SK-N-SH (cell line): ENCODE measurements at regions not wholly inside any gene's neighbourhood (a gene's known extent, or its start where the extent isn't known, plus 50 kb on each side); places are given as distances from the start of the nearest gene placed in this dataset.

Source experiments
- CTCF ChIA-PET: fragments of 300-600, 350-600 bp; formaldehyde crosslinking; extraction: SDS; loops from one replicate; lab custom pipeline; 2021; lab: Yijun Ruan, JAX
- POLR2A ChIA-PET: fragments of 350-600 bp; sonication (Branson Sonifier 250); formaldehyde crosslinking; extraction: SDS; loops from one replicate; lab custom pipeline; 2020; ENCODE audit warnings: antibody characterized with exemption, inconsistent platforms; lab: Yijun Ruan, JAX
- DNase-seq: peaks from one replicate; pipeline ENCODE4 v3.0.0; 2012
- H2AFZ ChIP-seq: fragments of 200-600 bp; sonication (generic); 2 replicates; pipeline ENCODE4 v1.8.1; 2016; ENCODE audit warnings: antibody characterized with exemption, mild to moderate bottlenecking, low read depth
- H3F3A ChIP-seq: fragments of 200-600 bp; sonication (generic); replicated peaks from 2 replicates; pipeline ENCODE3; 2016; ENCODE audit warnings: antibody characterized with exemption, mild to moderate bottlenecking; ENCODE audit not compliant: insufficient read depth
- H3K27ac ChIP-seq, 2 experiments: fragments of 200-500 bp in 1 of 2; fragments of 200-600 bp in 1 of 2; sonication (Bioruptor generic) in 1 of 2; sonication (generic), shearing (Covaris generic) in 1 of 2; 2 replicates each; pipeline versions ENCODE4 v1.5.1 to v1.6.1; 2014 to 2016; ENCODE audit warnings: low read depth in 2 of 2, inconsistent platforms in 1 of 2, low read length in 1 of 2, mild to moderate bottlenecking in 1 of 2, mixed read lengths in 1 of 2
- H3K27me3 ChIP-seq: fragments of 200-600 bp; sonication (generic), shearing (Covaris generic); 2 replicates; pipeline ENCODE4 v1.6.1; 2016; ENCODE audit warnings: mixed run types; ENCODE audit not compliant: insufficient read depth
- H3K36me3 ChIP-seq, 2 experiments: fragments of 200-500 bp in 1 of 2; fragments of 200-600 bp in 1 of 2; sonication (Bioruptor generic) in 1 of 2; sonication (generic) in 1 of 2; replicated peaks in 1 of 2; 2 replicates each; pipeline versions ENCODE3 to v1.5.1; 2014 to 2016; ENCODE audit warnings: low read length in 1 of 2, mild to moderate bottlenecking in 1 of 2; ENCODE audit not compliant: insufficient read depth in 2 of 2, control insufficient read depth in 1 of 2
- H3K4me1 ChIP-seq, 2 experiments: fragments of 200-500 bp in 1 of 2; fragments of 200-600 bp in 1 of 2; sonication (Bioruptor generic) in 1 of 2; sonication (generic), shearing (Covaris generic) in 1 of 2; 2 replicates each; pipeline versions ENCODE4 v1.5.1 to v1.6.1; 2014 to 2016; ENCODE audit warnings: low read depth in 1 of 2, low read length in 1 of 2, mixed run types in 1 of 2; ENCODE audit not compliant: insufficient read depth in 2 of 2, control insufficient read depth in 1 of 2
- H3K4me2 ChIP-seq: fragments of 200-600 bp; sonication (generic), shearing (Covaris generic); 2 replicates; pipeline ENCODE4 v1.6.1; 2017; ENCODE audit warnings: mixed run types
- H3K4me3 ChIP-seq, 2 experiments: fragments of 200-500 bp in 1 of 2; fragments of 200-600 bp in 1 of 2; sonication (Bioruptor generic) in 1 of 2; sonication (generic), shearing (Covaris generic) in 1 of 2; 2 replicates each; pipeline versions ENCODE4 v1.5.1 to v1.8.1; 2014 to 2016; ENCODE audit warnings: low read depth in 2 of 2, inconsistent platforms in 1 of 2, low read length in 1 of 2, mild to moderate bottlenecking in 1 of 2, mixed read lengths in 1 of 2, moderate library complexity in 1 of 2
- H3K79me2 ChIP-seq: fragments of 200-600 bp; sonication (generic); 2 replicates; pipeline ENCODE4 v1.8.1; 2017; ENCODE audit warnings: mild to moderate bottlenecking; ENCODE audit not compliant: insufficient read depth
- H3K9ac ChIP-seq: fragments of 200-600 bp; sonication (generic); 2 replicates; pipeline ENCODE4 v1.6.1; 2017; ENCODE audit warnings: mixed run types
- H3K9me2 ChIP-seq: fragments of 200-600 bp; sonication (generic); 2 replicates; pipeline ENCODE4 v1.6.1; 2017; ENCODE audit warnings: mixed run types
- H3K9me3 ChIP-seq: fragments of 200-600 bp; sonication (generic); 2 replicates; pipeline ENCODE4 v1.6.1; 2017; ENCODE audit warnings: mixed run types, mild to moderate bottlenecking, moderate library complexity
- H4K20me1 ChIP-seq: fragments of 200-600 bp; sonication (generic); 2 replicates; pipeline ENCODE4 v1.6.1; 2017; ENCODE audit warnings: mild to moderate bottlenecking, mixed run types; ENCODE audit not compliant: insufficient read depth
- CHD2 ChIP-seq: fragments of 150-350 bp; IDR thresholded peaks from 2 replicates; pipeline ENCODE4 v1.6.1; 2018; ENCODE audit warnings: low read length; ENCODE audit not compliant: partially characterized antibody
- ELF1 ChIP-seq: IDR thresholded peaks from 2 replicates; pipeline ENCODE4 v1.4.0; 2012
- EP300 ChIP-seq, 2 experiments: IDR thresholded peaks; 2 replicates each; pipeline versions ENCODE4 v1.4.0 to v1.6.1; 2012; ENCODE audit warnings: borderline replicate concordance in 1 of 2, low read depth in 1 of 2, low read length in 1 of 2
- GATA2 ChIP-seq: sonication (generic); formaldehyde crosslinking; IDR thresholded peaks from 2 replicates; pipeline ENCODE4 v1.5.0; 2020; ENCODE audit warnings: mild to moderate bottlenecking, missing genetic modification reagents
- MXI1 ChIP-seq: IDR thresholded peaks from 2 replicates; pipeline ENCODE4 v1.6.1; 2012; ENCODE audit warnings: mild to moderate bottlenecking, low read depth, low read length, improper control_type of control experiment
- NFIC ChIP-seq: IDR thresholded peaks from 2 replicates; pipeline ENCODE4 v1.4.0; 2012; ENCODE audit warnings: borderline replicate concordance
- POLR2AphosphoS5 ChIP-seq: IDR thresholded peaks from 2 replicates; pipeline ENCODE4 v1.6.1; 2012; ENCODE audit warnings: low read depth, low read length
- RAD21 ChIP-seq: IDR thresholded peaks from 2 replicates; pipeline ENCODE4 v1.6.1; 2012; ENCODE audit warnings: mild to moderate bottlenecking, low read length
- RFX5 ChIP-seq: IDR thresholded peaks from 2 replicates; pipeline ENCODE4 v1.6.1; 2012; ENCODE audit warnings: mild to moderate bottlenecking, improper control_type of control experiment, low read length
- RXRA ChIP-seq: IDR thresholded peaks from 2 replicates; pipeline ENCODE4 v1.4.0; 2012; ENCODE audit warnings: low read depth, mild to moderate bottlenecking, borderline replicate concordance
- TAF1 ChIP-seq: IDR thresholded peaks from 2 replicates; pipeline ENCODE4 v1.6.1; 2012; ENCODE audit warnings: low read depth, mild to moderate bottlenecking, low read length, moderate library complexity, borderline replicate concordance
- TCF12 ChIP-seq: IDR thresholded peaks from 2 replicates; pipeline ENCODE4 v1.4.0; 2012
- TEAD4 ChIP-seq: IDR thresholded peaks from 2 replicates; pipeline ENCODE4 v1.4.0; 2012; ENCODE audit warnings: mild to moderate bottlenecking, borderline replicate concordance; ENCODE audit not compliant: insufficient read depth
- YY1 ChIP-seq: IDR thresholded peaks from 2 replicates; pipeline ENCODE4 v1.4.0; 2012; ENCODE audit warnings: low read depth, mild to moderate bottlenecking
- WGBS: methylation state at CpG from one replicate; pipeline ENCODE4 v1.1.6; 2017; ENCODE audit warnings: low lambda C conversion rate; 5-methylcytosine and 5-hydroxymethylcytosine counted together
- TF ChIP-seq, protein P1 (sequence below): fragments of 200-600 bp; sonication (generic); IDR thresholded peaks from 2 replicates; pipeline ENCODE4 v1.6.1; 2017; ENCODE audit warnings: antibody characterized with exemption, mild to moderate bottlenecking, moderate library complexity
- TF ChIP-seq, protein P2 (sequence below): IDR thresholded peaks from 2 replicates; pipeline ENCODE4 v1.6.1; 2012; ENCODE audit warnings: mild to moderate bottlenecking, low read depth, low read length, moderate library complexity
- TF ChIP-seq, protein P3 (sequence below): fragments of 150-350 bp; IDR thresholded peaks from 2 replicates; pipeline ENCODE4 v1.6.1; 2017; ENCODE audit warnings: antibody characterized with exemption, low read length, low read depth, borderline replicate concordance
- TF ChIP-seq, protein P4 (sequence below): fragments of 150-350 bp; IDR thresholded peaks from 2 replicates; pipeline ENCODE4 v1.6.1; 2016; ENCODE audit warnings: mild to moderate bottlenecking, low read depth, low read length
- TF ChIP-seq, protein P5 (sequence below): IDR thresholded peaks from 2 replicates; pipeline ENCODE4; 2012
- TF ChIP-seq, protein P6 (sequence below): IDR thresholded peaks from 2 replicates; pipeline ENCODE4 v1.4.0; 2012; ENCODE audit warnings: low read depth, borderline replicate concordance

DNA sequence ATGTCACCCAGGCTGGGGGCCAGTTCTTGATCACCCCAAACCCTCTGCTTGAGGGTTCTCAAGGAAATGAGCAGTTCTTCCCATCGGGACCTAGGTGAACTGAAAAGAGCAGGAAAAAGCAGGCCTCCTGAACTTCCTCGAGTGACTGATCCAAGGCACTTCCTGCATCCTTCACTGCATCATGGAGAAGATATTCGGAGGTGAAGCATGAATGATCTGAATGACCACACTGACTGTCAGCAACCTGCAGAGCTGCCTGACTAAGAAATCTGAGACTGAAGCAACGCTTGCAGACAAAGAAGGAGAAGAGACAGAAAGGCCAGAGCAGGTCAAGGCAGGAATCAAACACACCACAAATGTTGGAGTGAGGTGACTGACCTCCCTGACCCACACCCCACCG, 420.2 kb downstream of the AGTPBP1 start:
- H3K27me3 ChIP-seq = no peaks in the 10 kb centered on the region
- no peak overlapping the region for H2AFZ ChIP-seq
- H3K36me3 ChIP-seq = no peaks in the 10 kb centered on the region
- H3K4me1 ChIP-seq = no peaks in the 10 kb centered on the region; a peak in 1 of 4 replicates
- ChIA-PET CTCF (interaction anchor here (1.3 kb wide), 1 partner anchor 17 kb away, joined by 4 read pairs; no protein-coding TSS in a partner anchor), POLR2A (no interaction called here)
- H3K9me2 ChIP-seq = no peaks in the 10 kb centered on the region
- no peaks in the 10 kb centered on the region for H4K20me1 ChIP-seq
- H3F3A ChIP-seq = no peaks in the 10 kb centered on the region
- H3K4me2 ChIP-seq = no peak overlapping the region
- no peak for DNase-seq
- TF ChIP-seq, protein P1, sequence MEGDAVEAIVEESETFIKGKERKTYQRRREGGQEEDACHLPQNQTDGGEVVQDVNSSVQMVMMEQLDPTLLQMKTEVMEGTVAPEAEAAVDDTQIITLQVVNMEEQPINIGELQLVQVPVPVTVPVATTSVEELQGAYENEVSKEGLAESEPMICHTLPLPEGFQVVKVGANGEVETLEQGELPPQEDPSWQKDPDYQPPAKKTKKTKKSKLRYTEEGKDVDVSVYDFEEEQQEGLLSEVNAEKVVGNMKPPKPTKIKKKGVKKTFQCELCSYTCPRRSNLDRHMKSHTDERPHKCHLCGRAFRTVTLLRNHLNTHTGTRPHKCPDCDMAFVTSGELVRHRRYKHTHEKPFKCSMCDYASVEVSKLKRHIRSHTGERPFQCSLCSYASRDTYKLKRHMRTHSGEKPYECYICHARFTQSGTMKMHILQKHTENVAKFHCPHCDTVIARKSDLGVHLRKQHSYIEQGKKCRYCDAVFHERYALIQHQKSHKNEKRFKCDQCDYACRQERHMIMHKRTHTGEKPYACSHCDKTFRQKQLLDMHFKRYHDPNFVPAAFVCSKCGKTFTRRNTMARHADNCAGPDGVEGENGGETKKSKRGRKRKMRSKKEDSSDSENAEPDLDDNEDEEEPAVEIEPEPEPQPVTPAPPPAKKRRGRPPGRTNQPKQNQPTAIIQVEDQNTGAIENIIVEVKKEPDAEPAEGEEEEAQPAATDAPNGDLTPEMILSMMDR = no peak
- no peak for TF ChIP-seq ELF1
- TF ChIP-seq, protein P2, sequence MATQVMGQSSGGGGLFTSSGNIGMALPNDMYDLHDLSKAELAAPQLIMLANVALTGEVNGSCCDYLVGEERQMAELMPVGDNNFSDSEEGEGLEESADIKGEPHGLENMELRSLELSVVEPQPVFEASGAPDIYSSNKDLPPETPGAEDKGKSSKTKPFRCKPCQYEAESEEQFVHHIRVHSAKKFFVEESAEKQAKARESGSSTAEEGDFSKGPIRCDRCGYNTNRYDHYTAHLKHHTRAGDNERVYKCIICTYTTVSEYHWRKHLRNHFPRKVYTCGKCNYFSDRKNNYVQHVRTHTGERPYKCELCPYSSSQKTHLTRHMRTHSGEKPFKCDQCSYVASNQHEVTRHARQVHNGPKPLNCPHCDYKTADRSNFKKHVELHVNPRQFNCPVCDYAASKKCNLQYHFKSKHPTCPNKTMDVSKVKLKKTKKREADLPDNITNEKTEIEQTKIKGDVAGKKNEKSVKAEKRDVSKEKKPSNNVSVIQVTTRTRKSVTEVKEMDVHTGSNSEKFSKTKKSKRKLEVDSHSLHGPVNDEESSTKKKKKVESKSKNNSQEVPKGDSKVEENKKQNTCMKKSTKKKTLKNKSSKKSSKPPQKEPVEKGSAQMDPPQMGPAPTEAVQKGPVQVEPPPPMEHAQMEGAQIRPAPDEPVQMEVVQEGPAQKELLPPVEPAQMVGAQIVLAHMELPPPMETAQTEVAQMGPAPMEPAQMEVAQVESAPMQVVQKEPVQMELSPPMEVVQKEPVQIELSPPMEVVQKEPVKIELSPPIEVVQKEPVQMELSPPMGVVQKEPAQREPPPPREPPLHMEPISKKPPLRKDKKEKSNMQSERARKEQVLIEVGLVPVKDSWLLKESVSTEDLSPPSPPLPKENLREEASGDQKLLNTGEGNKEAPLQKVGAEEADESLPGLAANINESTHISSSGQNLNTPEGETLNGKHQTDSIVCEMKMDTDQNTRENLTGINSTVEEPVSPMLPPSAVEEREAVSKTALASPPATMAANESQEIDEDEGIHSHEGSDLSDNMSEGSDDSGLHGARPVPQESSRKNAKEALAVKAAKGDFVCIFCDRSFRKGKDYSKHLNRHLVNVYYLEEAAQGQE = no peak
- no peak for TF ChIP-seq YY1
- TF ChIP-seq EP300 (IDR thresholded peaks at IDR 0.05; ENCODE audit: borderline replicate concordance in 1 of 2, low read depth in 1 of 2, low read length in 1 of 2) = no peak
- TF ChIP-seq TCF12 = no peak
- no peak for TF ChIP-seq GATA2 (CRISPR knock-in tag)
- TF ChIP-seq, protein P3, sequence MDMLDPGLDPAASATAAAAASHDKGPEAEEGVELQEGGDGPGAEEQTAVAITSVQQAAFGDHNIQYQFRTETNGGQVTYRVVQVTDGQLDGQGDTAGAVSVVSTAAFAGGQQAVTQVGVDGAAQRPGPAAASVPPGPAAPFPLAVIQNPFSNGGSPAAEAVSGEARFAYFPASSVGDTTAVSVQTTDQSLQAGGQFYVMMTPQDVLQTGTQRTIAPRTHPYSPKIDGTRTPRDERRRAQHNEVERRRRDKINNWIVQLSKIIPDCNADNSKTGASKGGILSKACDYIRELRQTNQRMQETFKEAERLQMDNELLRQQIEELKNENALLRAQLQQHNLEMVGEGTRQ = no peak
- TF ChIP-seq TEAD4 = no peak
- TF ChIP-seq RFX5 = no peak
- TF ChIP-seq, protein P4, sequence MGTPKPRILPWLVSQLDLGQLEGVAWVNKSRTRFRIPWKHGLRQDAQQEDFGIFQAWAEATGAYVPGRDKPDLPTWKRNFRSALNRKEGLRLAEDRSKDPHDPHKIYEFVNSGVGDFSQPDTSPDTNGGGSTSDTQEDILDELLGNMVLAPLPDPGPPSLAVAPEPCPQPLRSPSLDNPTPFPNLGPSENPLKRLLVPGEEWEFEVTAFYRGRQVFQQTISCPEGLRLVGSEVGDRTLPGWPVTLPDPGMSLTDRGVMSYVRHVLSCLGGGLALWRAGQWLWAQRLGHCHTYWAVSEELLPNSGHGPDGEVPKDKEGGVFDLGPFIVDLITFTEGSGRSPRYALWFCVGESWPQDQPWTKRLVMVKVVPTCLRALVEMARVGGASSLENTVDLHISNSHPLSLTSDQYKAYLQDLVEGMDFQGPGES = no peak
- TF ChIP-seq, protein P5, sequence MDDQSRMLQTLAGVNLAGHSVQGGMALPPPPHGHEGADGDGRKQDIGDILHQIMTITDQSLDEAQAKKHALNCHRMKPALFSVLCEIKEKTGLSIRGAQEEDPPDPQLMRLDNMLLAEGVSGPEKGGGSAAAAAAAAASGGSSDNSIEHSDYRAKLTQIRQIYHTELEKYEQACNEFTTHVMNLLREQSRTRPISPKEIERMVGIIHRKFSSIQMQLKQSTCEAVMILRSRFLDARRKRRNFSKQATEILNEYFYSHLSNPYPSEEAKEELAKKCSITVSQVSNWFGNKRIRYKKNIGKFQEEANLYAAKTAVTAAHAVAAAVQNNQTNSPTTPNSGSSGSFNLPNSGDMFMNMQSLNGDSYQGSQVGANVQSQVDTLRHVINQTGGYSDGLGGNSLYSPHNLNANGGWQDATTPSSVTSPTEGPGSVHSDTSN = no peak
- no peak for TF ChIP-seq TAF1
- TF ChIP-seq MXI1 = no peak
- TF ChIP-seq, protein P6, sequence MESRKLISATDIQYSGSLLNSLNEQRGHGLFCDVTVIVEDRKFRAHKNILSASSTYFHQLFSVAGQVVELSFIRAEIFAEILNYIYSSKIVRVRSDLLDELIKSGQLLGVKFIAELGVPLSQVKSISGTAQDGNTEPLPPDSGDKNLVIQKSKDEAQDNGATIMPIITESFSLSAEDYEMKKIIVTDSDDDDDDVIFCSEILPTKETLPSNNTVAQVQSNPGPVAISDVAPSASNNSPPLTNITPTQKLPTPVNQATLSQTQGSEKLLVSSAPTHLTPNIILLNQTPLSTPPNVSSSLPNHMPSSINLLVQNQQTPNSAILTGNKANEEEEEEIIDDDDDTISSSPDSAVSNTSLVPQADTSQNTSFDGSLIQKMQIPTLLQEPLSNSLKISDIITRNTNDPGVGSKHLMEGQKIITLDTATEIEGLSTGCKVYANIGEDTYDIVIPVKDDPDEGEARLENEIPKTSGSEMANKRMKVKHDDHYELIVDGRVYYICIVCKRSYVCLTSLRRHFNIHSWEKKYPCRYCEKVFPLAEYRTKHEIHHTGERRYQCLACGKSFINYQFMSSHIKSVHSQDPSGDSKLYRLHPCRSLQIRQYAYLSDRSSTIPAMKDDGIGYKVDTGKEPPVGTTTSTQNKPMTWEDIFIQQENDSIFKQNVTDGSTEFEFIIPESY = no peak
- no peak for TF ChIP-seq NFIC
- no peak for TF ChIP-seq RAD21
- no peak for TF ChIP-seq CHD2
- TF ChIP-seq POLR2AphosphoS5 = no peak
- no peak for TF ChIP-seq RXRA
- WGBS = 14% methylated on average over 5 of the region's 5 CpGs
- H3K79me2 ChIP-seq = no peaks in the 10 kb centered on the region
- no peaks in the 10 kb centered on the region for H3K9me3 ChIP-seq
- H3K27ac ChIP-seq = no peak overlapping the region
- no peak overlapping the region for H3K4me3 ChIP-seq
- no peak overlapping the region for H3K9ac ChIP-seq
